Thoracic aorta (tissue), 2 donors: ENCODE measurements at regions not wholly inside any gene's neighbourhood (a gene's known extent, or its start where the extent isn't known, plus 50 kb on each side); places are given as distances from the start of the nearest gene placed in this dataset.

ENCODE experiments used
- ATAC-seq: fragments of 150-250 bp; one replicate; pipeline ENCODE4 v1.8.0; 2017; ENCODE audit warnings: low read depth; ENCODE audit not compliant: insufficient number of reproducible peaks, low FRiP score
- DNase-seq: peaks from one replicate; pipeline ENCODE4 v3.0.0-alpha.2; 2020; ENCODE audit warnings: low spot score
- H3K27ac ChIP-seq, 2 donors: fragments of 200-600 bp; sonication (generic); 1 replicate in 1 of 2; 2 replicates in 1 of 2; pipeline ENCODE4 v1.5.1; 2016; ENCODE audit warnings: mild to moderate bottlenecking in 2 of 2, moderate library complexity in 2 of 2
- H3K27me3 ChIP-seq: fragments of 200-600 bp; sonication (generic); replicated peaks from 2 replicates; pipeline ENCODE4 v1.6.0; 2016; ENCODE audit warnings: mild to moderate bottlenecking; ENCODE audit not compliant: insufficient read depth
- H3K36me3 ChIP-seq: fragments of 200-600 bp; sonication (generic); one replicate; pipeline ENCODE4 v1.5.1; 2016
- H3K4me1 ChIP-seq, 2 donors: fragments of 200-600 bp; sonication (generic); 1 replicate in 1 of 2; 2 replicates in 1 of 2; pipeline versions ENCODE4 v1.5.1 to v1.6.0; 2016; ENCODE audit warnings: low read depth in 2 of 2, mild to moderate bottlenecking in 1 of 2; ENCODE audit not compliant: control insufficient read depth in 1 of 2
- H3K4me3 ChIP-seq: fragments of 200-600 bp; sonication (generic); 2 replicates; pipeline ENCODE4 v1.5.1; 2016; ENCODE audit warnings: mild to moderate bottlenecking
- H3K9me3 ChIP-seq: fragments of 200-600 bp; sonication (generic); 2 replicates; pipeline ENCODE4 v1.5.1; 2016
- CTCF ChIP-seq: fragments of 200-600 bp; sonication (generic); IDR thresholded peaks from one replicate; pipeline ENCODE4 v1.5.1; 2019; ENCODE audit warnings: antibody characterized with exemption

- no peak overlapping the region for H3K4me3 ChIP-seq
- no peaks in the 10 kb centered on the region for H3K4me1 ChIP-seq
- H3K9me3 ChIP-seq, result no peaks in the 10 kb centered on the region
- no peaks in the 10 kb centered on the region for H3K36me3 ChIP-seq
- no peaks in the 10 kb centered on the region for H3K27me3 ChIP-seq
- no peak for ATAC-seq
- no peak for TF ChIP-seq CTCF
- no peak for DNase-seq
- no peak overlapping the region for H3K27ac ChIP-seq
Observed at GRCh38 chr7:4436936-4437335, 245.2 kb upstream of the FOXK1 start.

GRCh38 chr7:4437916-4438315 is 244.2 kb upstream of the FOXK1 start:
- H3K4me1 ChIP-seq, result no peaks in the 10 kb centered on the region

GRCh38 chr7:4438723-4439245 is 243.3 kb upstream of the FOXK1 start:
- Histone ChIP-seq H3K27ac (no peak overlapping the region), H3K4me3 (no peak overlapping the region), H3K9me3 (no peaks in the 10 kb centered on the region), H3K36me3 (no peaks in the 10 kb centered on the region), H3K4me1 (no peaks in the 10 kb centered on the region), H3K27me3 (no peaks in the 10 kb centered on the region)
- ATAC-seq (no peak), DNase-seq (no peak)
- TF ChIP-seq CTCF, result no peak

More at GRCh38 chr7:4437916-4438315, 244.2 kb upstream of the FOXK1 start:
- no peaks in the 10 kb centered on the region for H3K9me3 ChIP-seq
- DNase-seq (no peak), ATAC-seq (no peak)
- TF ChIP-seq CTCF, result no peak
- H3K27ac ChIP-seq, result no peak overlapping the region
- no peak overlapping the region for H3K4me3 ChIP-seq
- no peaks in the 10 kb centered on the region for H3K27me3 ChIP-seq
- no peaks in the 10 kb centered on the region for H3K36me3 ChIP-seq

- H3K4me3 ChIP-seq, result no peak overlapping the region
- no peaks in the 10 kb centered on the region for H3K9me3 ChIP-seq
- H3K4me1 ChIP-seq, result no peaks in the 10 kb centered on the region
- TF ChIP-seq CTCF, result no peak
- DNase-seq (no peak), ATAC-seq (no peak)
- no peak overlapping the region for H3K27ac ChIP-seq
- no peaks in the 10 kb centered on the region for H3K27me3 ChIP-seq
- no peaks in the 10 kb centered on the region for H3K36me3 ChIP-seq
Observed at GRCh38 chr7:4439444-4439843, 242.7 kb upstream of the FOXK1 start.

GRCh38 chr7:4444106-4444505 is 238.0 kb upstream of the FOXK1 start:
- no peak for ATAC-seq
- Histone ChIP-seq H3K9me3 (no peaks in the 10 kb centered on the region), H3K4me3 (no peak overlapping the region), H3K36me3 (no peaks in the 10 kb centered on the region), H3K4me1 (no peaks in the 10 kb centered on the region), H3K27ac (no peak overlapping the region), H3K27me3 (no peaks in the 10 kb centered on the region)
- TF ChIP-seq CTCF, result no peak
- DNase-seq, result no peak
